KBM-7 (cell line): ENCODE measurements at regions not wholly inside any gene's neighbourhood (a gene's known extent, or its start where the extent isn't known, plus 50 kb on each side); places are given as distances from the start of the nearest gene placed in this dataset.

Experiments used
- DNase-seq: peaks from one replicate; pipeline ENCODE4 v3.0.0-alpha.2; 2015
- in situ Hi-C: fragments of 300-500 bp; cut with MboI; formaldehyde crosslinking; loops from 2 replicates; pipeline ENCODE4 v1.14.3; 2020; ENCODE audit warnings: low sequenced_read_pairs, low pct_unique_long_range_greater_than_20kb, mixed read lengths

DNA sequence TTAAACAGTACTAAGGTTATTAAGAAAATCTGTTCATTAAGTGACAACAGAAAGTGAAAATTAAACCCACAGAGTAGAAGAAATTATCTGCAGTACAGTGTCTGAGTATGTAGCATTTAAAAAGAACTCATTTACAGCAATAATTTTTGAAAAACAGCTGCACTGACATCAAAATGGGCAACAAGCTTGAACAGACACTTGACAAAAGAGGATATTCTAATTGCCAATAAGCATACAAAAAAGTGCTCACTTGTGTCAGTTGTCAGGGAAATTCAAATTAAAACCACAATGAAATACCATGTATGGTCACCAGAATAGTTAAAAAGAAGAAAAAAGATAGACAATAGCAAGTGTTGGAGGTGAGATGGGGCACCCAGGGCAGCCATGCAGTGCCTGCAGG lies 93.3 kb upstream of the LINC01488 start:
- no peak for DNase-seq
- in situ Hi-C loops, result no loop called here

GRCh38 chr11:69388661-69389060 lies 92.8 kb upstream of the LINC01488 start:
- in situ Hi-C loops, result no loop called here

GRCh38 chr11:69390561-69390960 lies 90.9 kb upstream of the LINC01488 start:
- no peak for DNase-seq
- in situ Hi-C loops, result no loop called here

More at GRCh38 chr11:69388661-69389060, 92.8 kb upstream of the LINC01488 start:
- DNase-seq, result no peak

- in situ Hi-C loops, result no loop called here
- no peak for DNase-seq
These were observed 90.0 kb upstream of the LINC01488 start for GRCh38 chr11:69391192-69392103.

- DNase-seq, result no peak
- in situ Hi-C loops, result no loop called here
These were observed 89.3 kb upstream of the LINC01488 start for GRCh38 chr11:69392104-69392653.

DNA sequence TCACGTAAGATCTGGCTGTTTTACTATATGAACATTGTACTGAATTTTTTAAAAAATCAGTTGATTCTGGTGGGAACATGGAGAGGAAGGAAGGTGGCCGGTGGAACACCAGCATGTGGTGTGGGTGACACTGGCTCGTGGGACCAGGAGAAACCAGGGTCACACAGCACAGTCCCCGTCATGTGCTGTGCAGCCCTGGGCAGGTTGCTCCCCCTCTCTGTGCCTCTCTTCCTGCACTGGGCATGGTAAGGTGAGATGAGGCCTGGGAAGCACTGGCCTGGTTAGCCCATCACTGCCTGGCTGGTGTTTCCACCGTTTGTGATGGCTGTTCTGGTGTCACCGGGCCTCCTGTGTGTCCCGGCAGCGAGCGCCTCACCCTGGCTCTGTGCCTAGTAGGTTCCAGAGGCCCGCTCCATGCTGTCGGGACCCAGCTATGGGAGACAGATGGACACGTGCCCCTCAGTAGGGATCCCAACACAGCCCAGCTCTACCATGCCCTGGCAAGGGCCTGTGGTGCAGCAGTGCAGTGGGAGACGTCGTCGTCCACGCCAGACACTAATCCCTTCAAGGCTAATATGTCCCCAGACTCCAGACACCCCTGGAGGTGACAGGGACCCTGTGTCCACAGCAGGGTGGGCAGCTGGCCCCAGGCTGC lies 88.2 kb upstream of the LINC01488 start:
- DNase-seq, result no peak
- in situ Hi-C loops, result no loop called here

- in situ Hi-C loops, result no loop called here
- no peak for DNase-seq
These were observed 87.6 kb upstream of the LINC01488 start for GRCh38 chr11:69393865-69394233.

DNA sequence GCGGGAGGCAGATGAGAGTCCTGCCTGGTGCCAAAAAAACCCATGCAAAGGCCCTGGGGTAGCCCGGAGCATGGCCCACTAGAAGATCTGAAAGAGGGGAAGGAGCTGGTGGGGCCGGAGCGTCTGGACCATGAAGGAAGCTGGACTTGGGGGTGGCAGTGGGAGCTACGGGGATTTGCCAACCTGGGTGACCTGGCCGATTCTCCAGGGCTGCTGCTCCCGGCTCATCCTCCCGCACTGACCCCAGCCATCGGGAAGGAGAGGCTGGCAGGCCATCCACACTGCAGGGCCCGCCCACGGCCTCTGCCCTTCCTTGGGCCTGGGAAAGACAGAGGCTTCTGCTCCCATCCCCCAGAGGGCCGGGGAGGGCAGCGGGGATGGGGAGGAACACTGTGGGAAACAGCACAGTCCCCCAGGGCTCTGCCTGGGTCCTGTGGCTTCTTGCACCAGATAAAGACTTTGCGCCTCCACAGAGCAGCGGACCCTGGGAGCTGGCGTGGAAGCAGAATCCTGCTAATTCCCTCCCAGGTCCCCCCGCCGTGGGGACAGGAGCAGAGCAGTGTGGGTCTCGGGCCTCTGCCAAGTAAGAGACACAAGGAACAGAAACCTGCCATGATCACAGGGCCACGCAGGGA lies 87.1 kb upstream of the LINC01488 start:
- in situ Hi-C loops, result no loop called here
- DNase-seq, result no peak

GRCh38 chr11:69394869-69395246 lies 86.6 kb upstream of the LINC01488 start:
- DNase-seq, result peak; percentile 23
- in situ Hi-C loops, result no loop called here

DNA sequence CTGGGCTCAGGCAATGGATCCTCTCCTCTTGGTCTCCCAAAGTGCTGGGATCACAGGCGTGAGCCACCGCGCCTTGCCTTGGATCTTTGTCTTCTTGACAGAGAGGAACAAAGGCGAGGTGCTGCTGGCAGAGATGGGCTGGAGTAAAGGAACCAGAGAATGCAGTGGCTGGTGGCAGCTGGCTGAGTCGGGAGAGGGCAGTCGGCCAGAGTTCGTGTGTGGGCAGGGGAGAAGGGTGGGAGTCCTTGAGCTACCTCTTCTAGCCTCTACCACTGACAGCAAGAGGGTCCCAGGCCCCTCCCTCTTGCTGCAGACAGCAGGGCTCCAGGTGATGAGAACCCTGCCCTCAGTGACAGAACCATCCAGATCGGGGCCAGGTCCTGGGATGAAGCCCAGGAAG lies 86.2 kb upstream of the LINC01488 start:
- in situ Hi-C loops, result no loop called here
- DNase-seq, result no peak

GRCh38 chr11:69396051-69396947 lies 85.2 kb upstream of the LINC01488 start:
- no peak for DNase-seq
- in situ Hi-C loops, result no loop called here

- DNase-seq, result no peak
- in situ Hi-C loops, result no loop called here
These were observed 84.5 kb upstream of the LINC01488 start for GRCh38 chr11:69396948-69397307.

- no peak for DNase-seq
- in situ Hi-C loops, result no loop called here
These were observed 83.7 kb upstream of the LINC01488 start for GRCh38 chr11:69397732-69398131.

DNA sequence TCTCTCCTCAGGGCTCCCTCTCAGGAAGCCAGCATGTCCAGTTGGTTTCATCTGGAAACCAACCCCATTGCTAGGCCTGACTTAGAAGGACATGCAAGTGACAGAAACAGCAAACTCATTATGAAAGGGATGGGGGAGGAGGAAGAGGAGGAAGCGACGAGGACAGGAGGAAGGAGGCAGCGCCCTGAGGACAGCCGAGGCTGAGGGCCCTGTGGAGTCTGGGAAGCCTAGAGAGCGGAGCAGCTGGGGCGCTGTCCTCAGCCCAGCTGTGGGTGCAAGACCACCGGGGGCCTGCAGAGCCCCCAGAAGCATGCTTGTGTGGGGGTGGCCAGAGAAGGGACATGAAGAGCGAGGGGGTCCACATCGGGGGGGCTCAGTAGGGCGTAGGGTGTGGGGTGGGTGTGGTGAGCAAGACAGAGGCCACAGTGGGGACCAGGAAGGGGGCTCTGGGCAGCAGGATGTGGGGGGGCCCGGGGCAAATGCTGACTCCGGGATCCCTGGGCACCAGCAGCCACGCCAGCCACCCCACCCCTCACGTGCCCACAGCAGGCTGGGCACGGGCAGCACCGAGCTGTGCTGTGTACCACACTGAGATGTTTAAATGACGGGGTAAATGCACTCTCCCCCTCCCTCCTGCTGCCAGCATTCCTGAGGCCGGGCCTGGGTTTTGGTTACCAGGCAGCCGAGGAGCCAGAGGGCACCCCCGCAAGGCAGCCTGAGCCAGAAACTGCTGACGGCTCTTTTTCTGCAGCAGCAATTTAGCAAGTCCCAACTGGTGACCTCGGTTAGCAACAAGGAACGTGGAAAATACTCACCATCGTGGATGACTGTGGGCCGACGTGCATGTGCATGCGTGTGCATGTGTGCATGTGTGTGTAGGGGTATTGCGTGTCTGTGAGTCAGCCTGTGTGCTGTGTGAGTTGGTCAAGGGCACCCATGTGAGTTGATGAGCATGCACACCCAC lies 82.7 kb upstream of the LINC01488 start:
- in situ Hi-C loops, result no loop called here
- no peak for DNase-seq

DNA sequence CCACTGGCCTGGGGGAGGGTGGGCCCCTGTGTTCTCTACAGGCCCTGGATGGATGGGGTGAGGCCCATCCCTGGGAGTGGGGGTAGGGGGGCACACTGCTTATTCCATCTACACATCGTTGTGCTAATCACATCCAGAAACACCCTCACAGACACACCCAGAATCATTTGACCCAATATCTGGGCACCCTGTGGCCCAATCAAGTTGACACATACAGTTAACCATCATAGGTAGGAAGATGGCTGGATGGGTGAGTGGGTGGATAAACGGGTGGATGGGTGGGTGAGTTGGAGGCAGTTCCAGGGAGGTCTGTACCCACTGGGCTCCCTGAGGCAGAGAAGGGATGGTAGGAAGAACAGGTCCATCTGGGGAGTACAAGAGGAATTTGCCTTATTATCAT lies 81.3 kb upstream of the LINC01488 start:
- DNase-seq, result no peak
- in situ Hi-C loops, result no loop called here

GRCh38 chr11:69400771-69401590 lies 80.5 kb upstream of the LINC01488 start:
- in situ Hi-C loops, result no loop called here
- no peak for DNase-seq

GRCh38 chr11:69401715-69402114 lies 79.7 kb upstream of the LINC01488 start:
- in situ Hi-C loops, result no loop called here
- peak; percentile 71 for DNase-seq
